ENCODE measurements at regions not wholly inside any gene's neighbourhood (a gene's known extent, or its start where the extent isn't known, plus 50 kb on each side); places are given as distances from the start of the nearest gene placed in this dataset.

- no peak for TF ChIP-seq CTCF (IDR thresholded peaks at IDR 0.05)
- Histone ChIP-seq H3K4me1 (ENCODE audit: control insufficient read depth in 1 of 2, low read depth in 2 of 2) (no peaks in the 10 kb centered on the region), H3K27me3 (replicated peaks; ENCODE audit: insufficient read depth) (no peaks in the 10 kb centered on the region), H3K4me3 (no peak overlapping the region), H3K27ac (no peak overlapping the region), H3K9me3 (no peaks in the 10 kb centered on the region), H3K36me3 (no peaks in the 10 kb centered on the region)
- no peak for DNase-seq (ENCODE audit: low spot score)
- ATAC-seq (ENCODE audit: insufficient number of reproducible peaks, low FRiP score, low read depth): no peak
Observed at GRCh38 chr3:174651951-174652350, 207.2 kb upstream of the NAALADL2 start.

- no peak for ATAC-seq (ENCODE audit: insufficient number of reproducible peaks, low FRiP score, low read depth)
- no peak for TF ChIP-seq CTCF (IDR thresholded peaks at IDR 0.05)
Observed at GRCh38 chr3:174659511-174659910, 199.6 kb upstream of the NAALADL2 start.

GRCh38 chr3:174662653-174663052 lies 196.5 kb upstream of the NAALADL2 start:
- no peaks in the 10 kb centered on the region for H3K9me3 ChIP-seq
- no peak for DNase-seq (ENCODE audit: low spot score)
- H3K27me3 ChIP-seq (replicated peaks; ENCODE audit: insufficient read depth): no peaks in the 10 kb centered on the region
- no peaks in the 10 kb centered on the region for H3K4me1 ChIP-seq (ENCODE audit: control insufficient read depth in 1 of 2, low read depth in 2 of 2)
- no peak for TF ChIP-seq CTCF (IDR thresholded peaks at IDR 0.05)
- no peaks in the 10 kb centered on the region for H3K36me3 ChIP-seq
- H3K27ac ChIP-seq: no peak overlapping the region
- no peak for ATAC-seq (ENCODE audit: insufficient number of reproducible peaks, low FRiP score, low read depth)
- no peak overlapping the region for H3K4me3 ChIP-seq

More at GRCh38 chr3:174659511-174659910, 199.6 kb upstream of the NAALADL2 start:
- no peak for DNase-seq (ENCODE audit: low spot score)
- Histone ChIP-seq H3K4me3 (no peak overlapping the region), H3K4me1 (ENCODE audit: control insufficient read depth in 1 of 2, low read depth in 2 of 2) (no peaks in the 10 kb centered on the region), H3K27ac (no peak overlapping the region), H3K9me3 (no peaks in the 10 kb centered on the region), H3K27me3 (replicated peaks; ENCODE audit: insufficient read depth) (no peaks in the 10 kb centered on the region), H3K36me3 (no peaks in the 10 kb centered on the region)

GRCh38 chr3:174667386-174667785 lies 191.7 kb upstream of the NAALADL2 start:
- no peaks in the 10 kb centered on the region for H3K36me3 ChIP-seq
- H3K9me3 ChIP-seq: peaks cover 3% of the 10 kb centered on the region
- no peak for ATAC-seq (ENCODE audit: insufficient number of reproducible peaks, low FRiP score, low read depth)
- no peak overlapping the region for H3K4me3 ChIP-seq
- no peaks in the 10 kb centered on the region for H3K4me1 ChIP-seq (ENCODE audit: control insufficient read depth in 1 of 2, low read depth in 2 of 2)
- no peaks in the 10 kb centered on the region for H3K27me3 ChIP-seq (replicated peaks; ENCODE audit: insufficient read depth)
- H3K27ac ChIP-seq: no peak overlapping the region
- DNase-seq (ENCODE audit: low spot score): no peak
- TF ChIP-seq CTCF (IDR thresholded peaks at IDR 0.05): no peak

GRCh38 chr3:174675406-174675805 lies 183.7 kb upstream of the NAALADL2 start:
- no peak for DNase-seq (ENCODE audit: low spot score)
- Histone ChIP-seq H3K27ac (no peak overlapping the region), H3K27me3 (replicated peaks; ENCODE audit: insufficient read depth) (no peaks in the 10 kb centered on the region), H3K4me1 (ENCODE audit: control insufficient read depth in 1 of 2, low read depth in 2 of 2) (no peaks in the 10 kb centered on the region), H3K4me3 (no peak overlapping the region), H3K9me3 (no peaks in the 10 kb centered on the region), H3K36me3 (no peaks in the 10 kb centered on the region)
- ATAC-seq (ENCODE audit: insufficient number of reproducible peaks, low FRiP score, low read depth): no peak
- no peak for TF ChIP-seq CTCF (IDR thresholded peaks at IDR 0.05)

Measured in thoracic aorta (tissue), 2 donors.